ENCODE measurements at regions not wholly inside any gene's neighbourhood (a gene's known extent, or its start where the extent isn't known, plus 50 kb on each side); places are given as distances from the start of the nearest gene placed in this dataset.

DNA sequence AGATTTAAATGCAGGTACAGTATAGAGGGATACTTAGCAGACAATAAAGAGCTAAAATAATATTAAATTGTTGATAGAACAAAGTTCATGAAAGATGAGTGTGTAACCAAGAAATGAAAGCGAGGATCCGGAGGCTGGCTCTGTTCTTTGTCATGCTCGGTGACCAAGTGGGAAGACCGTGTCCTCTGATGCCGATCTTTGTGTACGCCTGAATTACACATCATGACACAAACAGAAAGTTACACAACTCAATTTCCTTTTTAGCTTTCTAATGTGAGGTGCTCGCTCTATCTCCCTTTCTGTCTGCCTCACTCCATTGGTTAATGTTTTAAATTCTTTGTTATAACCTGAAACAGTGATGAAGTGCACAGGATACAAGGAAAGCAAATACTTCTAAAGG lies 114.8 kb upstream of the NEIL3 start:
- ChIA-PET POLR2A (no interaction called here), CTCF (no interaction called here)
- TF ChIP-seq, protein P1, sequence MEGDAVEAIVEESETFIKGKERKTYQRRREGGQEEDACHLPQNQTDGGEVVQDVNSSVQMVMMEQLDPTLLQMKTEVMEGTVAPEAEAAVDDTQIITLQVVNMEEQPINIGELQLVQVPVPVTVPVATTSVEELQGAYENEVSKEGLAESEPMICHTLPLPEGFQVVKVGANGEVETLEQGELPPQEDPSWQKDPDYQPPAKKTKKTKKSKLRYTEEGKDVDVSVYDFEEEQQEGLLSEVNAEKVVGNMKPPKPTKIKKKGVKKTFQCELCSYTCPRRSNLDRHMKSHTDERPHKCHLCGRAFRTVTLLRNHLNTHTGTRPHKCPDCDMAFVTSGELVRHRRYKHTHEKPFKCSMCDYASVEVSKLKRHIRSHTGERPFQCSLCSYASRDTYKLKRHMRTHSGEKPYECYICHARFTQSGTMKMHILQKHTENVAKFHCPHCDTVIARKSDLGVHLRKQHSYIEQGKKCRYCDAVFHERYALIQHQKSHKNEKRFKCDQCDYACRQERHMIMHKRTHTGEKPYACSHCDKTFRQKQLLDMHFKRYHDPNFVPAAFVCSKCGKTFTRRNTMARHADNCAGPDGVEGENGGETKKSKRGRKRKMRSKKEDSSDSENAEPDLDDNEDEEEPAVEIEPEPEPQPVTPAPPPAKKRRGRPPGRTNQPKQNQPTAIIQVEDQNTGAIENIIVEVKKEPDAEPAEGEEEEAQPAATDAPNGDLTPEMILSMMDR (IDR thresholded peaks at IDR 0.05; ENCODE audit: insufficient read depth, low read length, missing control alignments) = no peak
- H3K4me3 ChIP-seq (ENCODE audit: low read depth, low read length) = no peak overlapping the region
- no peak for DNase-seq (ENCODE audit: low read depth, low spot score)

- no peak overlapping the region for H3K4me3 ChIP-seq (ENCODE audit: low read depth, low read length)
- TF ChIP-seq, protein P1 (IDR thresholded peaks at IDR 0.05; ENCODE audit: insufficient read depth, low read length, missing control alignments) = no peak
- POLR2A ChIA-PET = no interaction called here
- no peak for DNase-seq (ENCODE audit: low read depth, low spot score)
- CTCF ChIA-PET = no interaction called here
Measured at GRCh38 chr4:177196615-177197014, 113.1 kb upstream of the NEIL3 start.

DNA sequence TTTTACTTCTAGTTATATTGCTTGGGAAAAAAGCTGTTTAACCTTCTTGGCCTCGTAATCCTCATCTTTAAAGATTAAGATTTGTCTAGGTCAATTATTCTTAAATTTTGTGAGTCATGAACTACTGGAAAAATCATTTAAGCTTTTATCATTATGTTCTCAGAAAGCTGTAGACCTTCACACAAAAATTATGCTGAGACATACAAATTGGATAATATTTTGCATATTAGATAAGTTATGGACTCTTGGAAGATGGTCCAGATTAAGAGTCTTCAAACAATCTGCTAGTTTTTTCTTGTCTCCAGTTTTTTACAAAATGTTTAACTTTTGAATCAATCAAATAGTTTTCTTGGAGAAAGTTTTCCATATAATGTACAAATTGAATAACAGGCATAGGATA lies 108.1 kb upstream of the NEIL3 start:
- TF ChIP-seq, protein P1 (IDR thresholded peaks at IDR 0.05; ENCODE audit: insufficient read depth, low read length, missing control alignments) = no peak
- ChIA-PET POLR2A (no interaction called here), CTCF (interaction anchor here (1.0 to 1.2 kb wide), 2 partner anchors 10 to 49 kb away, joined by 3 to 4 read pairs; no protein-coding TSS in a partner anchor)
- DNase-seq (ENCODE audit: low read depth, low spot score) = no peak
- no peak overlapping the region for H3K4me3 ChIP-seq (ENCODE audit: low read depth, low read length)

DNA sequence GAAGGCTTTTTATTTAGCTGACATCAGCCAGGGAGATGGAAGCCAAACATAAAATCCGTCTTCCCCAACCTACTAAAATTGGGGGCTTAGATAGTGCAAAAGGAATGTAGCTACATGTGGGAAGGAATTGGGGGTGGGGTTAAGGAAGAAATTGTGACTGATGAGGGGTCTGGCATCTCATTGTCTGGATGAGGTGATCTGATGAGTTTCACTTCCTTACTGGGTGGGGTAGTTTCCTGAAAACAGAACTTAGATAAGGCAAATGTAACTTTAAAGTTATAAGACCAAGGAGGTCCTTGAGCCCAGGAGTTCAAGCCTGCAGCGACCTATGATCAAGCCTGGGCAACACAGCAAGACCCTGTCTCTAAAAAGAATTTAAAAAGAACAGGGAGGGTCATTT lies 105.5 kb upstream of the NEIL3 start:
- no peak overlapping the region for H3K4me3 ChIP-seq (ENCODE audit: low read depth, low read length)
- TF ChIP-seq, protein P1 (IDR thresholded peaks at IDR 0.05; ENCODE audit: insufficient read depth, low read length, missing control alignments) = no peak
- no peak for DNase-seq (ENCODE audit: low read depth, low spot score)
- POLR2A ChIA-PET = no interaction called here
- CTCF ChIA-PET = no interaction called here

DNA sequence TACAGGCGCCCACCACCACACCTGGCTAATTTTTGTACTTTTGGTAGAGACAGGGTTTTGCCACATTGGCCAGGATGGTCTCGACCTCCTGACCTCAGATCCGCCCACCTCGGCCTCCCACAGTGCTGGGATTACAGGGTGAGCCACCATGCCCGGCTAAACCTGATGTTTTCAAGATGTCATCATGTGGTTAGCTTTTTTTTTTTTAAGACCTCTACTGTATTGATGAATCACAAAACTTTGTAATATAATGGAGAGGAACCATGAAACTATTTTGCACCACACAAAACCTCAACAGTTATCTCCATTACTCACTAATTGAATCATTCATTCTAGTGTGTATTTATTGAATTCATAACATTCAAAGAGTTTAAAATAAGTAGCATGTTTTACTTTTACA lies 94.7 kb upstream of the NEIL3 start:
- TF ChIP-seq, protein P1 (IDR thresholded peaks at IDR 0.05; ENCODE audit: insufficient read depth, low read length, missing control alignments) = no peak
- POLR2A ChIA-PET = no interaction called here
- CTCF ChIA-PET = interaction anchor here (0.8 kb wide), 1 partner anchor 10 kb away, joined by 3 read pairs; no protein-coding TSS in a partner anchor
- no peak for DNase-seq (ENCODE audit: low read depth, low spot score)
- no peak overlapping the region for H3K4me3 ChIP-seq (ENCODE audit: low read depth, low read length)

GRCh38 chr4:177220376-177220775 lies 89.3 kb upstream of the NEIL3 start:
- no peak overlapping the region for H3K4me3 ChIP-seq (ENCODE audit: low read depth, low read length)
- no peak for DNase-seq (ENCODE audit: low read depth, low spot score)
- ChIA-PET CTCF (no interaction called here), POLR2A (no interaction called here)
- TF ChIP-seq, protein P1 (IDR thresholded peaks at IDR 0.05; ENCODE audit: insufficient read depth, low read length, missing control alignments) = no peak
